GM13976 (cell line): ENCODE measurements at regions not wholly inside any gene's neighbourhood (a gene's known extent, or its start where the extent isn't known, plus 50 kb on each side); places are given as distances from the start of the nearest gene placed in this dataset.

ENCODE experiments used
- DNase-seq: peaks from one replicate; pipeline ENCODE4 v3.0.0; 2012; ENCODE audit warnings: low spot score
- in situ Hi-C: fragments of 300-500 bp; cut with MboI; formaldehyde crosslinking; loops from one replicate; pipeline ENCODE4 v1.12.0; 2022; ENCODE audit warnings: low sequenced_read_pairs, mixed read lengths, inconsistent platforms; ENCODE audit not compliant: unreplicated experiment
- TF ChIP-seq, protein P1 (sequence below): IDR thresholded peaks from 2 replicates; pipeline ENCODE4 v1.5.1; 2012; ENCODE audit warnings: borderline replicate concordance, mild to moderate bottlenecking; ENCODE audit not compliant: insufficient read depth; ENCODE audit errors: extremely low read depth, missing control alignments, control extremely low read depth

DNA sequence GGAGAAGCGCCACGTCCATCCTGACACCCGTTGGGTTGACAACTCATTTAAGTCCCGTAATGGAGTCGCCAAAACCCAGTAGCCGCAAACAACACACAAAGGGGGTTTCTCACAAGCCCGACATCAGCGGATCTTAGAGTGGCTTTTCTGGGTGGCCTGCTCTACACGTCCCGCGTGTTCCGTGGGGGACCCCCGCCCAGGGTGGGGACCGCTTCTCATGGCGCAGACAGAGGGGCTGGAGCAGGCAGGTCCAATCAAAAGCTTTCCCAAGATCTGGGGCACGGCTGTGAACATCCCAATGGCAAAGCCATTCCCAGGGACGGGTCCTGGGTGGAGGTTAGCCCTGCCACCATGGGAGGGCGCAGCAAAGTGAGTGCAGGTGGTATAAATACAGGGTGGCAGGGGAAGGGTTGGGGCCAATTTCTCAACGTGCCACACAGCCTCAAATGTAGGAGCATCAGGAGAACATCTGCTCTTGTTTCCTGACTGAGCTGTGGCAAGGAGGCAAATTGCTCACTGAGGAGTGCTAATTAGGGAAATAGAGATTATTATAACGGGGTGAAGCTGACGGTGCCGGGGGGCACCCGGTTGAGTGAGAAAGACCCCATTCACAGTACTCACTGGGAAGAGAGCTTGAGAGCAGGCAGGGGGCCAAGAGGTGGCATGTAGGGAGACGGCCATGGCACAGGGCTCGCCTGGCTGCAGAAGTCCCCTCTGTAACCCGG lies 1447.2 kb downstream of the TBC1D22A start:
- DNase-seq: no peak
- in situ Hi-C loops: no loop called here

DNA sequence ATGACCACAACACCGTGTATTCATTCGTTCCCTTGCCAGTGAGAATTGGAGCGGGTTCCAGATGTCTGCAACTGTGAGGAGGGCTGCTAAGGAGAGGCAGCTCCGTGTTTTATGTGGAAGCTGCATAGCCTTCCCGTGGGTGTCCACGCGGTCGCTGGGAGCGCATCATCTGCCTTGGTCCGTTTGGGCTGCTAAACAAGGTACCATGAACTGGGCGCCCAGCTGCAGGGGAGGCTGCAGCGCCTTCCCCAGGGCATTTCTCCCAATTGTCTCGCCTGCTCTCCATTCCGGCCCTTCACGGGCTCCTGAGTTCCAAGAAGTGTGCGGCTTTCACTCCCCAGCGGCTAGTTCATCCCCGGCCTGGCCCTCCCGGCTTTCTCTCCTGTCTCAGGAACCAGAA lies 1446.4 kb downstream of the TBC1D22A start:
- DNase-seq: no peak
- TF ChIP-seq, protein P1, sequence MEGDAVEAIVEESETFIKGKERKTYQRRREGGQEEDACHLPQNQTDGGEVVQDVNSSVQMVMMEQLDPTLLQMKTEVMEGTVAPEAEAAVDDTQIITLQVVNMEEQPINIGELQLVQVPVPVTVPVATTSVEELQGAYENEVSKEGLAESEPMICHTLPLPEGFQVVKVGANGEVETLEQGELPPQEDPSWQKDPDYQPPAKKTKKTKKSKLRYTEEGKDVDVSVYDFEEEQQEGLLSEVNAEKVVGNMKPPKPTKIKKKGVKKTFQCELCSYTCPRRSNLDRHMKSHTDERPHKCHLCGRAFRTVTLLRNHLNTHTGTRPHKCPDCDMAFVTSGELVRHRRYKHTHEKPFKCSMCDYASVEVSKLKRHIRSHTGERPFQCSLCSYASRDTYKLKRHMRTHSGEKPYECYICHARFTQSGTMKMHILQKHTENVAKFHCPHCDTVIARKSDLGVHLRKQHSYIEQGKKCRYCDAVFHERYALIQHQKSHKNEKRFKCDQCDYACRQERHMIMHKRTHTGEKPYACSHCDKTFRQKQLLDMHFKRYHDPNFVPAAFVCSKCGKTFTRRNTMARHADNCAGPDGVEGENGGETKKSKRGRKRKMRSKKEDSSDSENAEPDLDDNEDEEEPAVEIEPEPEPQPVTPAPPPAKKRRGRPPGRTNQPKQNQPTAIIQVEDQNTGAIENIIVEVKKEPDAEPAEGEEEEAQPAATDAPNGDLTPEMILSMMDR: no peak
- in situ Hi-C loops: no loop called here

More for the DNA sequence above, 1447.2 kb downstream of the TBC1D22A start:
- TF ChIP-seq, protein P1: no peak

DNA sequence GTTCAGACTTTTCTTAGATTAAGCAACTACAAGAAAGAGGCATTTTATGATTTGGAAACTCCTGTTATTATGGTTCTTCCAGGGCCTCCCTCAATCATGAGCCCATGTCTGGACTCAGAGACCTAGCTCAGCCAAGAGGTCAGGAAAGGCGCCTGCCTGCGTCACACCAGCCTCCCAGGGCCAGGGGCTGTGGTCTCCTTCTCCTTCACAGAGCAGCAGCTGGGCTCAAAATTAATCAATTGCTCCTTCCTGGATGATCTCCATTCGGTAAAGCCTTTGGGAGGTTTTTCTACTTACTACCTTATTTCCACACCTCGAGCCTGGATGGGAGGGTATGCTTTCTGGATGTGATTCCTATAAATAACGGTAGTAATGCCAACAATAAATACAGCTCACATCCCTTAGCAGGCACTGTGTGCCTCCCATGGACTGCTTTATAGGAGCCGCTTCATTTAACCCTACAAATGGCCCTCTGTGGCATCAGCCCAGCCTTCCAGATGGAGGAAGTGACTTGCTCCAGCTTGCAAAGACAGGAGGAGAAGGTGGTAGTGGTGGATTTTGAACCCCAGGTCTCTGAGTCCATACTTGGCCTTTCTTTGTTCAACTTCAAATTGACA lies 1445.6 kb downstream of the TBC1D22A start:
- no peak for DNase-seq
- TF ChIP-seq, protein P1: no peak
- in situ Hi-C loops: no loop called here

DNA sequence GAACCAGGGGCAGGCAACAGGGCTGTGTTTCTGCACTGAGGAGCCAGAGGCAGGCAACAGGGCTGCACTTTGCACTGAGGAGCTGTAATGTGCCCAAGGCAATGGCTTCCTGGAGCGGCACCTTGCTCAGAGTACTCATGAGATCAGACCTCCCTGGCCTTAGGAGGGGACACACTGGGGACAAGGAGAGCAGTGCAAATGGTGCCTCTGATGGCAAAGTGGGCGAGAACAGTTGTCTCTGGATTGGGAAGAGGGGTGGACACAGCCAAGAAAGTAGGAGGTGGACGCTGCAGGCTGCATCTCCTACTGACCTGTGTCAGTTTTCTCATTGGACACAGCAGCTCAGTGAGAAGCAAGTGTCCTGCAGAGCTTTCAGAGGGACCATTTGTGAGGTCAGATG lies 1443.3 kb downstream of the TBC1D22A start:
- in situ Hi-C loops: no loop called here

DNA sequence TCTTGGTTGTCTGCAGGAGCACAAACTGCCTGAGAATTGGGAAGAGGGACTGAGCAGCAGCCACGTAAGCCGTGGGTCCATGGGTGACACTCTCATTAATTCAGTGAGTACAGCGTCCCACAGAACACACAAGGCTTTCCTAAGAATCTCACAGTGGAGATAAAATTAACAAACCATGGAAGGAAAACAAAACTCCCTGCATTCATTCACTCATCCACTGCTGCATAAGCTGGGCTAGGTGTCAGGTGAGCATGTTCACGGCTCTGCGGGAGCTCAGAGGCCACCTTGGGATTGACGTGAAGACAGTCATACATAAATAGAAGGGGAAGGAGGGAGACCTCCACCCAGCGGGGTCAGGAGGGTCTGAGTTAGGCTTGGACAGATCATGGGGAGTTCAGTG lies 1442.7 kb downstream of the TBC1D22A start:
- in situ Hi-C loops: no loop called here
- TF ChIP-seq, protein P1: no peak
- DNase-seq: no peak

More for the DNA sequence above, 1443.3 kb downstream of the TBC1D22A start:
- TF ChIP-seq, protein P1: no peak
- no peak for DNase-seq

DNA sequence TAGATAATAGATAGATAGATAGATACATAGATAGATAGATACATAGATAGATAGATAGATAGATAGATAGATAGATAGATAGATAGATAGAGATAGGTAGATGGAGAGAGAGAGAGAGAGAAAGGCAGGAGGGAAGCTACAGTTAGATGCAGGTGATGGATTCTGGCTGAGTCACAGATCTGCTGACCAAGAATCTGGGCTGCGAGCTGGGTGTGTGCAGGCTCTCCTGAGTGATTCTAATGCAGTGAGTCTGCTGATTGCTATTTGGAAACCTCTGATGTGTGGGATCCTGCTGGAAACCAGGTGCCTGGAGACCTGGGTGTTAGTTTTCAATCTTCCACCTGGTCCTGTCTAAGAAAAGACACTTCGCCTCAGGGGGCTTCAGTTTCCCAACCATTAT lies 1441.8 kb downstream of the TBC1D22A start:
- TF ChIP-seq, protein P1: no peak
- in situ Hi-C loops: no loop called here
- DNase-seq: no peak
